Astrocyte (in vitro differentiated cells and primary cell): ENCODE measurements at regions not wholly inside any gene's neighbourhood (a gene's known extent, or its start where the extent isn't known, plus 50 kb on each side); places are given as distances from the start of the nearest gene placed in this dataset.

Source experiments
- DNase-seq: peaks from one replicate; pipeline ENCODE4 v3.0.0-alpha.2; 2010; ENCODE audit warnings: low read depth
- FAIRE-seq: peaks from 2 replicates; lab custom pipeline; 2011; peaks lifted over from hg19 to GRCh38; lab: Jason Lieb, UNC
- H2AFZ ChIP-seq: 2 replicates; pipeline ENCODE4 v1.6.0; 2012; ENCODE audit warnings: low read depth, low read length, inconsistent platforms
- H3K27ac ChIP-seq: 2 replicates; pipeline ENCODE4 v1.5.1; 2011; ENCODE audit warnings: low read depth, low read length, inconsistent platforms
- H3K27me3 ChIP-seq: 2 replicates; pipeline ENCODE4 v1.6.0; 2011; ENCODE audit warnings: low read length, inconsistent platforms; ENCODE audit not compliant: insufficient read depth
- H3K36me3 ChIP-seq: 2 replicates; pipeline ENCODE4 v1.5.1; 2011; ENCODE audit warnings: low read length, inconsistent platforms; ENCODE audit not compliant: insufficient read depth
- H3K4me1 ChIP-seq: 2 replicates; pipeline ENCODE4 v1.5.1; 2011; ENCODE audit warnings: low read length, inconsistent platforms; ENCODE audit not compliant: insufficient read depth
- H3K4me2 ChIP-seq: 2 replicates; pipeline ENCODE4 v1.6.0; 2012; ENCODE audit warnings: low read length, inconsistent platforms
- H3K4me3 ChIP-seq: 2 replicates; pipeline ENCODE4 v1.5.1; 2011; ENCODE audit warnings: low read depth, mild to moderate bottlenecking, low read length, inconsistent platforms; ENCODE audit not compliant: insufficient read depth
- H3K79me2 ChIP-seq: 2 replicates; pipeline ENCODE4 v1.6.0; 2012; ENCODE audit warnings: mild to moderate bottlenecking, low read length, inconsistent platforms; ENCODE audit not compliant: insufficient read depth
- H3K9ac ChIP-seq: 2 replicates; pipeline ENCODE4 v1.6.0; 2012; ENCODE audit warnings: mild to moderate bottlenecking, low read length, inconsistent platforms
- H3K9me3 ChIP-seq: 2 replicates; pipeline ENCODE4 v1.5.1; 2012; ENCODE audit warnings: low read depth, mild to moderate bottlenecking, low read length, inconsistent platforms; ENCODE audit not compliant: insufficient read depth
- H4K20me1 ChIP-seq: 2 replicates; pipeline ENCODE4 v1.6.0; 2012; ENCODE audit warnings: low read length, inconsistent platforms; ENCODE audit not compliant: insufficient read depth
- H3K27ac Mint-ChIP-seq: one replicate; pipeline ENCODE4 v1.8.0; 2021; ENCODE audit warnings: mild to moderate bottlenecking, mixed read lengths; ENCODE audit not compliant: unreplicated experiment
- H3K27me3 Mint-ChIP-seq: one replicate; pipeline ENCODE4 v1.8.0; 2021; ENCODE audit warnings: low read depth, mixed read lengths; ENCODE audit not compliant: unreplicated experiment
- H3K36me3 Mint-ChIP-seq: one replicate; pipeline ENCODE4 v1.8.0; 2021; ENCODE audit warnings: low read depth, mixed read lengths; ENCODE audit not compliant: unreplicated experiment
- H3K4me1 Mint-ChIP-seq: one replicate; pipeline ENCODE4 v1.8.0; 2021; ENCODE audit warnings: low read depth, mixed read lengths; ENCODE audit not compliant: unreplicated experiment
- H3K4me3 Mint-ChIP-seq: one replicate; pipeline ENCODE4 v1.8.0; 2021; ENCODE audit warnings: mild to moderate bottlenecking, moderate library complexity, mixed read lengths; ENCODE audit not compliant: unreplicated experiment
- H3K9me3 Mint-ChIP-seq: one replicate; pipeline ENCODE4 v1.8.0; 2021; ENCODE audit warnings: mild to moderate bottlenecking, mixed read lengths; ENCODE audit not compliant: unreplicated experiment
- CTCF ChIP-seq: IDR thresholded peaks from 2 replicates; pipeline ENCODE4 v1.5.1; 2011; ENCODE audit warnings: low read depth, mild to moderate bottlenecking, inconsistent platforms, low read length, moderate library complexity; ENCODE audit not compliant: insufficient read depth
- EZH2 ChIP-seq: IDR thresholded peaks from 2 replicates; pipeline ENCODE4 v1.6.1; 2012; ENCODE audit warnings: mild to moderate bottlenecking, low read length, inconsistent platforms; ENCODE audit not compliant: insufficient read depth

GRCh38 chr6:22891934-22892333 is 322.6 kb downstream of the HDGFL1 start:
- DNase-seq (no peak), FAIRE-seq (peak; percentile 5)
- Histone ChIP-seq H3K27me3 (no peaks in the 10 kb centered on the region), H2AFZ (peak overlapping the region; percentile 36), H3K27ac (peak overlapping the region; percentile 92), H3K36me3 (no peaks in the 10 kb centered on the region), H4K20me1 (no peaks in the 10 kb centered on the region), H3K4me2 (peak overlapping the region; percentile 23), H3K9ac (peak overlapping the region; percentile 48), H3K4me3 (no peak overlapping the region), H3K9me3 (no peaks in the 10 kb centered on the region), H3K4me1 (peaks cover 23% of the 10 kb centered on the region), H3K79me2 (no peaks in the 10 kb centered on the region)
- no peaks in the 10 kb centered on the region for H3K27me3 Mint-ChIP-seq
- H3K36me3 Mint-ChIP-seq: no peaks in the 10 kb centered on the region
- no peak overlapping the region for H3K4me3 Mint-ChIP-seq
- peak overlapping the region; percentile 89 for H3K27ac Mint-ChIP-seq
- no peaks in the 10 kb centered on the region for H3K9me3 Mint-ChIP-seq
- TF ChIP-seq CTCF (no peak), EZH2 (no peak)
- H3K4me1 Mint-ChIP-seq: peaks cover 19% of the 10 kb centered on the region

- H2AFZ ChIP-seq: peak overlapping the region; percentile 36
- Mint-ChIP-seq H3K4me1 (peaks cover 14% of the 10 kb centered on the region), H3K36me3 (no peaks in the 10 kb centered on the region), H3K9me3 (no peaks in the 10 kb centered on the region), H3K4me3 (no peak overlapping the region), H3K27me3 (no peaks in the 10 kb centered on the region), H3K27ac (peak overlapping the region; percentile 89)
- H3K36me3 ChIP-seq: no peaks in the 10 kb centered on the region
- TF ChIP-seq CTCF (no peak), EZH2 (no peak)
- no peak overlapping the region for H3K4me3 ChIP-seq
- FAIRE-seq: peak; percentile 98
- H3K27ac ChIP-seq: peak overlapping the region; percentile 92
- H3K9ac ChIP-seq: peak overlapping the region; percentile 48
- no peaks in the 10 kb centered on the region for H3K79me2 ChIP-seq
- no peaks in the 10 kb centered on the region for H4K20me1 ChIP-seq
- DNase-seq: peak; percentile 98
- no peaks in the 10 kb centered on the region for H3K27me3 ChIP-seq
- no peaks in the 10 kb centered on the region for H3K9me3 ChIP-seq
- H3K4me2 ChIP-seq: peak overlapping the region; percentile 23
- H3K4me1 ChIP-seq: peaks cover 21% of the 10 kb centered on the region
Measured at GRCh38 chr6:22892452-22892851, 323.1 kb downstream of the HDGFL1 start.

GRCh38 chr6:22896696-22897095 is 327.3 kb downstream of the HDGFL1 start:
- Histone ChIP-seq H3K27ac (no peak overlapping the region), H2AFZ (no peak overlapping the region), H3K27me3 (no peaks in the 10 kb centered on the region), H3K9me3 (no peaks in the 10 kb centered on the region), H3K4me2 (no peak overlapping the region), H3K4me1 (peaks cover 9% of the 10 kb centered on the region), H3K9ac (no peak overlapping the region), H4K20me1 (no peaks in the 10 kb centered on the region), H3K79me2 (no peaks in the 10 kb centered on the region), H3K36me3 (no peaks in the 10 kb centered on the region), H3K4me3 (no peak overlapping the region)
- Mint-ChIP-seq H3K9me3 (no peaks in the 10 kb centered on the region), H3K27ac (no peak overlapping the region), H3K4me1 (peaks cover 8% of the 10 kb centered on the region), H3K27me3 (no peaks in the 10 kb centered on the region), H3K36me3 (no peaks in the 10 kb centered on the region), H3K4me3 (no peak overlapping the region)
- DNase-seq (no peak), FAIRE-seq (no peak)
- no peak for TF ChIP-seq EZH2
- no peak for TF ChIP-seq CTCF
